Activated CD4-positive, alpha-beta T cell treated with anti-CD3 and anti-CD28 coated beads, Interleukin-2, amount 10 ng/mL, durations not matched to agents 7 days and 5 days (primary cell): ENCODE measurements at regions not wholly inside any gene's neighbourhood (a gene's known extent, or its start where the extent isn't known, plus 50 kb on each side); places are given as distances from the start of the nearest gene placed in this dataset.
"Not testable (repeated sequence)": the region's sequence is repeated elsewhere in the genome, so short reads cannot be mapped to it uniquely, and the experiment has no call there.

Experiments used
- CTCF ChIA-PET: fragments of 350-600 bp; sonication (Branson Sonifier 250); formaldehyde crosslinking; loops from one replicate; lab custom pipeline; 2021; ENCODE audit warnings: antibody characterized with exemption; lab: Charles Lee
- POLR2A ChIA-PET: fragments of 350-600 bp; sonication (Branson Sonifier 250); formaldehyde crosslinking; loops from one replicate; lab custom pipeline; 2021; ENCODE audit warnings: antibody characterized with exemption; lab: Charles Lee
- DNase-seq: peaks from one replicate; pipeline ENCODE4 v3.0.0-alpha.2; 2020
- H3K27ac Mint-ChIP-seq: one replicate; pipeline ENCODE4 v1.8.0; 2021; ENCODE audit warnings: mild to moderate bottlenecking, moderate library complexity, mixed read lengths
- H3K27me3 Mint-ChIP-seq: one replicate; pipeline ENCODE4 v1.8.0; 2021; ENCODE audit warnings: mixed read lengths
- H3K36me3 Mint-ChIP-seq: one replicate; pipeline ENCODE4 v1.8.0; 2021; ENCODE audit warnings: low read depth, mixed read lengths
- H3K4me1 Mint-ChIP-seq: one replicate; pipeline ENCODE4 v1.8.0; 2021; ENCODE audit warnings: mixed read lengths
- H3K4me3 Mint-ChIP-seq: one replicate; pipeline ENCODE4 v1.8.0; 2021; ENCODE audit warnings: mild to moderate bottlenecking, moderate library complexity, mixed read lengths
- H3K9me3 Mint-ChIP-seq: one replicate; pipeline ENCODE4 v1.8.0; 2021; ENCODE audit warnings: mixed read lengths

DNA sequence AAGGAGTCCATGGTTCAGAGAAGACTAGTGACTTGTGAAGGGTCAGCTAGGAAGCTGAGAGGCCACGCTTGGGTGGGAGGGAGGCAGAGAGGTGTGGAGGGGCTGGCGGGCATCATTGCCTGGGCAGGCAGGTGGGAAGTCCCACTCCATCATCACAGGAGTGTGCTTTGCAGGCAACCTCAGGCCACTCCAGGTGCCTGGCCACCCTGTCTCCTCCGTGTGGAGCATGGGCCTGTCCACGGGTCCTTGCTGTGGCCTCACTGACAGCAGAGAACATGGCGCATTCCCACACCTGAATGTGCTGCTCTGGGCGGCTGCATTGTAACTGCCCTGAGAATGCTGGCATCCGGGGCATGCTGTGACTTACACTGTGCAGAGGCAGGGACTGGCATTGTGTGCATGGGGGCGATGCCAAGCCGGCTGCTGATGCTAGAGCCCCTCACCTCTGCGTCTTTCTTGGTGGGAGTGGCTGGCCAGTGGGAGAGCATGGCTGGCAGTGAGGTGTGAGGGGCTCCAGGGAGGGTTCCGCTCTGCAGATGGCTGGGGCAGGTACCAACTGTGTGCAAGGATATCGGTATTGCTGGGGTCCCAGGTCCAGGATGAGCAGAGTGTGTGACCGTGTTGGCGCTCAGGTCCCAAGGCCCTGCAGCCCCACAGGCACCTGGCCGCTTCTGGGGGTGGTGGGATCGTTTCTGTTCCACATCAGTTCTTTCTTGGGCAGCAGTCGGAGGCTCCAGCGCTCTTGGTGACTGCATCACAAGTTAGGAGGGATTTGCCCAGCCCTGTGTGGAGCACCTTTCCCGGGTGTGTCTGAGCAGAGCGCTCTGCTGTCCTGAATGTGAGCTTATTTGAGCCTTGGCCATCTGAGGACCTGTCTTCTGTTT lies 94.8 kb downstream of the NPIPB11 start:
- CTCF ChIA-PET, result no interaction called here

DNA sequence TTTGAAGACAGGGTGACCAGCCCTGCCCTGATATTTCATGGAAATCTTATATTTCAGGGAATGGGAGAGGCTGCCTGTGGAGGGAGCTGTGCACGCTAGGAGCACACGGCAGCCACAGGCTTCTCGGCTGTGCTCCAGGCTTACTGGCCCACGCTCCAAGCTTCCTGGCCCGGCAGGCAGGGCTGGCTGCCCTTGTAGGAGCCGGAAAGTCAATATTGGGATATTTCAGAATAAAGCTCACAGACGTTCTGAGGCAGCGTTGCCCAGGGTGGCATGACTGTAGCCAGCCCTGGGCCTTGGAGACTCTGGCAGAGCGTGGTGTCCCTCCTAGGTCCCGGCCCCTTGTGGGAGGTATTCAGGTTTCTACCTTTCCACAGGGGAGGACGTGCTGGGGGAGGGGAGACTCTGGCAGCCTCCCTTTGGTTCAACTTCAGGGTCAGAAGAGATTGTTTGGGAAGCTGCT lies 95.6 kb downstream of the NPIPB11 start:
- no peak overlapping the region for H3K27ac Mint-ChIP-seq
- H3K9me3 Mint-ChIP-seq, result no peaks in the 10 kb centered on the region
- POLR2A ChIA-PET, result no interaction called here
- no peaks in the 10 kb centered on the region for H3K27me3 Mint-ChIP-seq
- H3K4me3 Mint-ChIP-seq, result no peak overlapping the region
- no peak for DNase-seq
- no peaks in the 10 kb centered on the region for H3K4me1 Mint-ChIP-seq
- no peaks in the 10 kb centered on the region for H3K36me3 Mint-ChIP-seq
- CTCF ChIA-PET, result no interaction called here

More for the DNA sequence above, 94.8 kb downstream of the NPIPB11 start:
- Mint-ChIP-seq H3K4me3 (no peak overlapping the region), H3K4me1 (no peaks in the 10 kb centered on the region), H3K36me3 (no peaks in the 10 kb centered on the region), H3K9me3 (no peaks in the 10 kb centered on the region), H3K27ac (no peak overlapping the region), H3K27me3 (no peaks in the 10 kb centered on the region)
- POLR2A ChIA-PET, result no interaction called here
- no peak for DNase-seq

DNA sequence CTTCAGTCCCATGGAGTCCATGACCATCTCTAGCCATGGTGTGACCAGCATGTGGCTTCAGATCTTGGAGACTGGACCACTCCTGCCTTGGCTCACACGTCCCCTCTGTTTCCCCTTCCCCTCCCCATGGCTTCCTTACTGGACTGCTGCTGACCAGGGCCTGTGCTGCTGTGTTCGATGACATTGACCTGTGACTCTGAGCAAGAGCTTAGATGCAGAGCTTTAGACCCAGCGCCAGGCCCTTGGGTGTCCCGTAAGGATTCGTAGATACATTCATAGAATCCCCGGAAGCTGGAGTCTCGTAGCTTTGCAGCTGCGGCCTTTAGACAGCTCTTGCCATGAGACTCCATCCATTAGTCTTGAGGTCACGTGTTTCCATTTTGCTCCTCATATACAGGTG lies 96.3 kb downstream of the NPIPB11 start:
- H3K36me3 Mint-ChIP-seq, H3K9me3 Mint-ChIP-seq, H3K27ac Mint-ChIP-seq, CTCF ChIA-PET, H3K4me3 Mint-ChIP-seq, DNase-seq, H3K4me1 Mint-ChIP-seq, POLR2A ChIA-PET, H3K27me3 Mint-ChIP-seq: not testable (repeated sequence)

DNA sequence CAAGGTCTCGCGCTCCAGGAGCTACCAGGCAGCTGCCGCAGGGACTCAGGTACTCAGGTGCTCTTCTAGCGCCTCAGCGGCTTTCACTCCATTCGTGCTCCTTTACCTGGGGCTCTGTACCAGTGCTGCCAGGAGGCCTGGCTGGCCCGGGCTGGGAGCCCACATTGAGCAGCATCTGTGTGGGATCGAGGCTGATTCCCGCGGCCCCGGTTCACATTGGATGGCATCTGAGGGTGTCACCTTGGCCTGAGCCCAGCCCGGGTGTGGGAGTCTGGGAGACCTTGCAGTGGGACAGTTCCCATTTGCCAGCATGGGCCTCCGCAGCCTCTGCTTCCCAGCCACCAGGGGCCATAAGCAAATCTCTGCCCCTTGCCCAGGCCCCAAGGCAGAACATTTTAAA lies 96.9 kb downstream of the NPIPB11 start:
- H3K4me3 Mint-ChIP-seq, POLR2A ChIA-PET, DNase-seq, H3K27me3 Mint-ChIP-seq, H3K36me3 Mint-ChIP-seq, H3K27ac Mint-ChIP-seq, H3K4me1 Mint-ChIP-seq, CTCF ChIA-PET, H3K9me3 Mint-ChIP-seq: not testable (repeated sequence)

DNA sequence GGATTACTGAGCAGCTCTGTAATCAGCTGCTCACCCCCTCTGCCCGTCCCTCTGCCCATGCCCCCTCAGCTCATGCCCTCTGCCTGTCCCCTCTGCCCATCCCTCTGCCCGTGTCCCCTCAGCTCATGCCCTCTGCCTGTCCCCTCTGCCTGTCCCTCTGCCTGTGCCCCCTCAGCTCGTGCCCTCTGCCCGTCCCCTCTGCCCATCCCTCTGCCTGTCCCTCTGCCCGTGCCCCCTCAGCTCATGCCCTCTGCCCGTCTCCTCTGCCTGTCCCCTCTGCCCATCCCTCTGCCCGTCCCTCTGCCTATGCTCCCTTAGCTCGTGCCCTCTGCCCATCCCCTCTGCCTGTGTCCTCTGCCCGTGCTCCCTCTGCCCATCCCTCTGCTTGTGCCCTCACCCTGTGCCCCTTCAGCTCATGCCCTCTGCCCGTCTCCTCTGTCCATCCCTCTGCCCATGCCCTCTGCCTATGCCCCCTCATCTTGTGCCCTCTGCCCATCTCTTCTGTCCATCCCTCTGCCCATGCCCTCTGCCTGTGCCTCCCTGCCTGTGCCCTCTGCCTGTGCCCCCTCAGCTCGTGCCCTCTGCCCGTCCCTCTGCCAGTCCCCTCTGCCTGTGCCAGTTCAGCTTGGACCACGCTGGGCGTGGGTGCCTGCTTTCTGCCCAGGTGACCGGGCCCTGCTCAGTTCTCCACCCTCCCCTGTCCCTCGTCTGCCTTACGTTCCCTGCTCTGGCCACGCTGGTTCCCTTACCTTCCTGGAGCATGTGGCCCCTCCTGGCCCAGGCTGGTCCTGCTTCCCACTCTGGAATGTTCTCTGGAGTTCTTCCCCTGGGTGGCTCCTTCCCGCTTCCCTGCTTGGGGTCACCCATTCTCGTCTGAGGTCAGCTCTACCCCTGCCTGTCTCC lies 97.6 kb downstream of the NPIPB11 start:
- Mint-ChIP-seq H3K9me3 (no peaks in the 10 kb centered on the region), H3K27me3 (no peaks in the 10 kb centered on the region), H3K27ac (no peak overlapping the region), H3K36me3 (no peaks in the 10 kb centered on the region), H3K4me3 (no peak overlapping the region), H3K4me1 (no peaks in the 10 kb centered on the region)
- CTCF ChIA-PET, result no interaction called here
- no peak for DNase-seq
- POLR2A ChIA-PET, result no interaction called here

DNA sequence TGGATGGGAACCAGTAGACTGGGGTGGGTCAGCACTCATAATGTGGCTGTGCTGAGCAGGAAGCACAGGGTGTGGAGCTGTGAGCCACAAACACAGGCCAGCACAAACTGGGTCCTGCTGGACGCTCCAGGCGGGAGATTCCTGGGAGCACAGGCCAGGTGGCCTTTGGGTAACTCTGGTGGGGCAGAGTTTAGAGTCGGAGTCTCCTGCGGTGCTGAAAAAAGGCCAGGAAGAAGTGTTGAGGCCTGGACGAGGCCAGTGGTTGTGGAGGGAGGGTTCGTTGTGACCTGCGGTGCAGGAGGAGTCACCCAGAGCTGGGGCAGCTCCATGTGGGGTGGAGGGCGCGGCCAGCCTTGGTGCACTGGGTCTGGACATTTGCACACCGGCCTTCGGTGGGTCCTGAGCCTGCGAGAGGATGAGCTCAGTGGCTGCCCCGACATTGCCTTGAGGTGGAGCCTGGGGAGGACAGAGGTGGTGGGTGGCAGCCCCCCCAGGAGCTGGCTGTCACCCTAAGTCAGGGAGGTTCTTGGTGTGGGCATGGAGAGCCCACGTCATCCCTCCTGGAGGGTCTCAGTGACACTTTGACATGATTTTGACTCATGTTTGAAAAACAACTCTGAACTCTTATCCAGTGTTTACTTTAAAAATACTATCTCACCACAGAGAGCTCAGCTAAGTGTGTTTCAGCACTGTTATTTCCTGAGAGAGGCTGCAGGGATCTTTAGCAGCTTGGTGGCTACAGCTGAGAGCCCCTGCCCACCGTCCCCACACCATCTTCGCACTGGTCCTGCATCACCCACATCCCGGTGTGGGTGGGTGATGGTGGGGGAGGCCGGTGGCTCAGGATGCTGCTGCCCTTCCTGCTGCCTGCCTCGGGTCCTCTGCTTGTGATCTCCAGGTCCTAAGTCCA lies 98.7 kb downstream of the NPIPB11 start:
- CTCF ChIA-PET, result no interaction called here

DNA sequence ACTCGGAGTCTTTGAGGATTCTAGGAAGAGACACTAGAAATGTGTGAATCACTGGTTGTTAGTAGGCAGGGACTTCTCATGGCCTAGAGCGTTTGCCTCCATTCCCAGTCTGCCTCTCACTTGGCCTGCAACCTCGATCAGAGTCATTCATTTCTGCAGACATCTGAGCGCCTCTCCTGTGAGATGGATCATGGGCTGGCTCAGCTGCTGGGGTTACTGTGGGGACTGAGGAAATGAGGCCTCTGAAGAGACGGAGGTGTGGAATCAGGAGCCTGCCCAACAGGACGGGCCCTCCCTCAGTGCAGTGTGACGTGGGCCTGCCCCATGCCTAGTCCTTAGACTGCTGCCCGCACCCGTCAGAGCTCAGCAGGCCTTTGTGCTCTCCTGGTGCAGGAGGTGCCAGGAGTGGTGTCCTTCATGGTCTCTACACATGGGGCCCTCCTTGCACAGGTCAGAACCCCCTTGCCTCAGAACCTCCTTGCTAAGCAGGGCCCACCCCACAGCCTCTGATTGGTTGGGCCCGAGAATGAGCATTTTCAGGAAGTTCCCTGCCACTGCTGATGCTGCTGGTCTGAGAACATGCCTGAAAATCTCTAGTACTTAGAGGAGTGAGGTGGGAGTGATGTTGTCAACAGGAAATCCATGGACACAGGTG lies 99.4 kb downstream of the NPIPB11 start:
- Mint-ChIP-seq H3K27me3 (no peaks in the 10 kb centered on the region), H3K4me1 (no peaks in the 10 kb centered on the region), H3K4me3 (no peak overlapping the region), H3K36me3 (no peaks in the 10 kb centered on the region), H3K27ac (no peak overlapping the region), H3K9me3 (no peaks in the 10 kb centered on the region)
- ChIA-PET POLR2A (no interaction called here), CTCF (no interaction called here)
- DNase-seq, result no peak

More for the DNA sequence above, 98.7 kb downstream of the NPIPB11 start:
- Mint-ChIP-seq H3K27me3 (no peaks in the 10 kb centered on the region), H3K4me3 (no peak overlapping the region), H3K9me3 (no peaks in the 10 kb centered on the region), H3K4me1 (no peaks in the 10 kb centered on the region), H3K27ac (peak overlapping the region; percentile 31), H3K36me3 (no peaks in the 10 kb centered on the region)
- DNase-seq, result no peak
- POLR2A ChIA-PET, result no interaction called here

DNA sequence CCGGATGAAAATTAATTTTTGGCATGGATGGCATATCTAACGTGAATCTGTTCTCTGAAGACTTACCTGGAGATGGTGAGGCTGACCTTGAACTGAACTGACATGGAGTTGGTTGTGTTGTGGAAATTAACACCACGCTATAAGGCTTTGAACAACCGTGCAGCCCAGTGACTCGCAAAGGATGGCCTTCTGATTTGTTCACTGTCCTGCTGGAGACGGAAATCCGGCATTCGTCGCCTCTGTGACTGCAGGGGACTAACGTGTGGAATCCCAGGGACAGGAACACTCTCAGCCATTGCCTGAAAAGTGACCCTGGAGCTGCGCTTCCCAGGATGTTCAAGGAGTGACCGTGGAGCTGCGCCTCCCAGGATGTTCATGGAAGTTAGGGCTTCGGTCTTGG lies 100.3 kb downstream of the NPIPB11 start:
- H3K9me3 Mint-ChIP-seq, result no peaks in the 10 kb centered on the region
- H3K27me3 Mint-ChIP-seq, result no peaks in the 10 kb centered on the region
- no peaks in the 10 kb centered on the region for H3K4me1 Mint-ChIP-seq
- H3K27ac Mint-ChIP-seq, result no peak overlapping the region
- POLR2A ChIA-PET, result no interaction called here
- H3K4me3 Mint-ChIP-seq, result no peak overlapping the region
- no peak for DNase-seq
- CTCF ChIA-PET, result no interaction called here
- no peaks in the 10 kb centered on the region for H3K36me3 Mint-ChIP-seq

DNA sequence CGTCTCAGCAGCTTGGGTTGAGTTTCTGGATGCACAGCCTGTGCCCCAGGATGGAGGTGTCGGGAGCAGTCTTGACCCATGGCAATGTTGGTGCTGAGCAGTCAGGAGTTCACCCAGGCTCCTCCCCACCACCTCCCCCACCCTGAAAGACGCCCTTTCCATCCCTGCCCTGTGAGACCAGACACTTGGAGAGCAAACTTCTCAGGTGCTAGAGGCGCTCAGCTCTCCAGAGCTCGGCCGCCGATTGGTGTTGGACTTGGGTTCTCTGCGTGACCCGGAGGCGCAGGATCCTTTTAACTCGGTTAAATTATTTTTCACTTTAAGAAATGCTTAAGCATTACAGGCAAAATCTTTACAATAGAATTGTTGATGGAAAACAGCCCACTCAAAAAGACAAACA lies 101.5 kb downstream of the NPIPB11 start:
- H3K4me1 Mint-ChIP-seq, H3K36me3 Mint-ChIP-seq, H3K27ac Mint-ChIP-seq: not testable (repeated sequence)

DNA sequence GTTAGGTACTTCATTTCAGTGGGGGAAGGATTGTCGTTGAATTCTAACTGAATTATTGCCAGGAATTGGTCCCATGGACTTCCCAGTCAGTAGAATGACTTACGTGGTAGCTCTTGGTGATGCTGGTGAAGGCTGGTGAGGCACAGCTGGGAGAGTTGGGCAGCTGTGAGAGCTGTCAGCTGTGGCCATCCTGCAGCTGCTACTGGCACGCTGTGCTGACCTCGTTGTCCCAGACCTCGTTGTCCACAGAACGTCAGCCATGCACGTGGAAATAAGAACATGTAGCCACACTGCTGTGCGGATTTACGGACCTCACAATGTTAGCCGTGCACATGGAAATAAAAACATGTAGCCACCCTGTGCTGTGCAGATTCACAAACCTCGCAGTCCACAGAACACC lies 102.3 kb downstream of the NPIPB11 start:
- ChIA-PET CTCF (no interaction called here), POLR2A (no interaction called here)
- H3K36me3 Mint-ChIP-seq, result no peaks in the 10 kb centered on the region
- no peak overlapping the region for H3K27ac Mint-ChIP-seq
- H3K4me1 Mint-ChIP-seq, result peaks cover 3% of the 10 kb centered on the region
- no peak for DNase-seq
- no peaks in the 10 kb centered on the region for H3K27me3 Mint-ChIP-seq
- no peak overlapping the region for H3K4me3 Mint-ChIP-seq
- H3K9me3 Mint-ChIP-seq, result no peaks in the 10 kb centered on the region

More for the DNA sequence above, 101.5 kb downstream of the NPIPB11 start:
- H3K9me3 Mint-ChIP-seq, CTCF ChIA-PET, H3K4me3 Mint-ChIP-seq, H3K27me3 Mint-ChIP-seq, DNase-seq, POLR2A ChIA-PET: not testable (repeated sequence)

DNA sequence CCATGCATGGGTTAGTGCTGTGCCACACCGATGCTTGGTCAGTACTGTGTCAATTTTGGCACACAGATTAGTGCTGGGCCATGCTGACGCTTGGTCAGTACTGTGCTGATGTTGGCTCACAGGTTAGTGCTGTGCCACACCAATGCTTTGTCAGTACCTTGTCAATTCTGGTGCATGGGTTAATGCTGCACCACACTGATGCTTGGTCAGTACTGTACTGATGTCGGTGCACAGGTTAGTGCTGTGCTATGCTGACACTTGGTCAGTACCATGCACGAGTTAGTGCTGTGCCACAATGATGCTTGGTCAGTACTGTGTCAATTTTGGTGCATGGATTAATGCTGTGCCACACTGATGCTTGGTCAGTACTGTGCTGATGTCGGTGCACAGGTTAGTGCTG lies 103.0 kb downstream of the NPIPB11 start:
- no peak for DNase-seq
- Mint-ChIP-seq H3K27ac (no peak overlapping the region), H3K36me3 (no peaks in the 10 kb centered on the region), H3K9me3 (no peaks in the 10 kb centered on the region), H3K27me3 (no peaks in the 10 kb centered on the region), H3K4me1 (peaks cover 3% of the 10 kb centered on the region), H3K4me3 (no peak overlapping the region)
- POLR2A ChIA-PET, result no interaction called here
- CTCF ChIA-PET, result no interaction called here

DNA sequence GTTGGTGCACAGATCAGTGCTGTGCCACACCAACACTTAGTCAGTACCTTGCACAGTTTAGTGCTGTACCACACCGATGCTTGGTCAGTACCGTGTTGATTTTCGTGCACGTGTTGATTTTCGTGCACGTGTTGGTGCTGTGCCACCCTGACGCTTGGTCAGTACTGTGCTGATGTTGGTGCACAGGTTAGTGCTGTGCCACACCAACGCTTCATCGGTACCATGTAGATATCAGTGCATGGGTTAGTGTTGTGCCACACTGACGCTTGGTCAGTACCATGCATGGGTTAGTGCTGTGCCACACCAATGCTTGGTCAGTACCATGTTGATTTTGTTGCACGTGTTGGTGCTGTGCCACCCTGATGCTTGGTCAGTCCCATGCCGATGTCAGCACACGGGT lies 103.5 kb downstream of the NPIPB11 start:
- no peaks in the 10 kb centered on the region for H3K36me3 Mint-ChIP-seq
- CTCF ChIA-PET, result no interaction called here
- H3K4me1 Mint-ChIP-seq, result peaks cover 3% of the 10 kb centered on the region
- no peaks in the 10 kb centered on the region for H3K9me3 Mint-ChIP-seq
- POLR2A ChIA-PET, result no interaction called here
- H3K27ac Mint-ChIP-seq, result no peak overlapping the region
- no peak overlapping the region for H3K4me3 Mint-ChIP-seq
- DNase-seq, result no peak
- H3K27me3 Mint-ChIP-seq, result no peaks in the 10 kb centered on the region
